ENCODE measurements at regions not wholly inside any gene's neighbourhood (a gene's known extent, or its start where the extent isn't known, plus 50 kb on each side); places are given as distances from the start of the nearest gene placed in this dataset.

DNA sequence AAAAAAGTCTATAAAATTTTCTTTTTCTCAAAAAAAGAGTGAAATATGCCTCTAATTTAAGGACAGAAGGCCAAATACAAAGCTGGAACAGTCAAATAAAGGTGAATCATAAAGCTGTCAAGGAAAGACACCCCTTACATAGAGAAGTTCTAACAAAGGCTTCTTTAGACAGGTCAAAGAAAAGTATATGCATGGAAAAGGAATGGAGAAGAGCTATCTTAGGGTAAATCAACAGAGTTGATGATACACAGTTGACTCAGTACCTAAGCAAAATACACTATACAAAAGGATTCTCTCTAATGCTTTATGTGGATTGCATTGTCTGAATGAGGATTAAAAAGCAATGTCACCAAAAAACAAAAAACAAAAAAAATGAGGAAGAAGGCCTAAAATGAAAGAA is 214.8 kb downstream of the TXNL1 start:
- TF ChIP-seq, protein P1, sequence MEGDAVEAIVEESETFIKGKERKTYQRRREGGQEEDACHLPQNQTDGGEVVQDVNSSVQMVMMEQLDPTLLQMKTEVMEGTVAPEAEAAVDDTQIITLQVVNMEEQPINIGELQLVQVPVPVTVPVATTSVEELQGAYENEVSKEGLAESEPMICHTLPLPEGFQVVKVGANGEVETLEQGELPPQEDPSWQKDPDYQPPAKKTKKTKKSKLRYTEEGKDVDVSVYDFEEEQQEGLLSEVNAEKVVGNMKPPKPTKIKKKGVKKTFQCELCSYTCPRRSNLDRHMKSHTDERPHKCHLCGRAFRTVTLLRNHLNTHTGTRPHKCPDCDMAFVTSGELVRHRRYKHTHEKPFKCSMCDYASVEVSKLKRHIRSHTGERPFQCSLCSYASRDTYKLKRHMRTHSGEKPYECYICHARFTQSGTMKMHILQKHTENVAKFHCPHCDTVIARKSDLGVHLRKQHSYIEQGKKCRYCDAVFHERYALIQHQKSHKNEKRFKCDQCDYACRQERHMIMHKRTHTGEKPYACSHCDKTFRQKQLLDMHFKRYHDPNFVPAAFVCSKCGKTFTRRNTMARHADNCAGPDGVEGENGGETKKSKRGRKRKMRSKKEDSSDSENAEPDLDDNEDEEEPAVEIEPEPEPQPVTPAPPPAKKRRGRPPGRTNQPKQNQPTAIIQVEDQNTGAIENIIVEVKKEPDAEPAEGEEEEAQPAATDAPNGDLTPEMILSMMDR (IDR thresholded peaks at IDR 0.05), result no peak
- no peak for TF ChIP-seq POLR2A (IDR thresholded peaks at IDR 0.05)
